HG03039 (cell line): ENCODE measurements at regions not wholly inside any gene's neighbourhood (a gene's known extent, or its start where the extent isn't known, plus 50 kb on each side); places are given as distances from the start of the nearest gene placed in this dataset.

Experiments used
- ATAC-seq: cut with Tn5 transposase; IDR thresholded peaks from one replicate; pipeline ENCODE4 v1.9.1; 2021; ENCODE audit warnings: mild to moderate bottlenecking, moderate library complexity; ENCODE audit not compliant: unreplicated experiment

GRCh38 chr5:85168474-85168873 is 783.8 kb upstream of the EDIL3 start:
- ATAC-seq: no peak

GRCh38 chr5:85170183-85170582 is 785.5 kb upstream of the EDIL3 start:
- no peak for ATAC-seq

- ATAC-seq: no peak
These were observed 788.8 kb upstream of the EDIL3 start for GRCh38 chr5:85173469-85173868.

GRCh38 chr5:85182344-85182743 is 797.7 kb upstream of the EDIL3 start:
- no peak for ATAC-seq

GRCh38 chr5:85204289-85204688 is 819.6 kb upstream of the EDIL3 start:
- ATAC-seq: no peak

DNA sequence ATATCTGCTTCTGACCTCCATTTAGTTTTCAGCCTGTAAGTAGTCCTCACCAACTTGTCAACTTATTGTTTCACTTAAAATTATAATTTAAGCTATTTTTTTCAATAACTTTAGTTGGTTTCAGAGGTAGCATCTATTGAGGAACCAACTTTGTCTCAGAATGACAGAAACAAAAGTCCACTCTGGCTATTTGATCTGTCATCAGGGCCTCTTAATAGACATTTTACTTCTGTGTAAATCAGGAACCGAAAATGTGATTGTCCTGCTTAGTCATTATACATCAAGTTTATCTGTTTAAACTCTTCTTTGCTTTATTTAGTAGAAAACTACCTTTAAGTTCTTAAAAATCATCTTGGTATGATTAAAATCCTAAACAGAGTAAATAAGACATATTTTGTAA is 820.8 kb upstream of the EDIL3 start:
- ATAC-seq: no peak

GRCh38 chr5:85225388-85225787 is 840.7 kb upstream of the EDIL3 start:
- ATAC-seq: no peak

- ATAC-seq: no peak
These were observed 864.5 kb upstream of the EDIL3 start for GRCh38 chr5:85249204-85249603.

DNA sequence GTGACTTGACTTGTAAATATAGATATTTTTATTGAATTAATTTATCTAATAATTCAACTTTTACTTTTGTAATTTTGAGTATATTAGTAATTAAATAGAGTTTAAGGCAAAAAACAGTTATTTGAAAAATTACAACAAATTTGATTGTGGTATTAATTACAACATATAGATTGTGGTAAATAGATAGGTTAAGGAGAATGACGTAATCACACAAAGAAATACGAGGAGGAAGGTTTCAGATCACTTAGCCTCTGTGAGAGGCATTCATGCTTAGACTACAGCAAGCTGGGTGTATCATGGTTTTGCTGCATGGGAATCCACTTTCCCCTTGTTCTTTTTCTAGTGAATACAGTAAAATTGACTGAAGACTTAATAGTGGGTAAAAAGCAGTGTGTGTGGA is 878.4 kb upstream of the EDIL3 start:
- no peak for ATAC-seq

DNA sequence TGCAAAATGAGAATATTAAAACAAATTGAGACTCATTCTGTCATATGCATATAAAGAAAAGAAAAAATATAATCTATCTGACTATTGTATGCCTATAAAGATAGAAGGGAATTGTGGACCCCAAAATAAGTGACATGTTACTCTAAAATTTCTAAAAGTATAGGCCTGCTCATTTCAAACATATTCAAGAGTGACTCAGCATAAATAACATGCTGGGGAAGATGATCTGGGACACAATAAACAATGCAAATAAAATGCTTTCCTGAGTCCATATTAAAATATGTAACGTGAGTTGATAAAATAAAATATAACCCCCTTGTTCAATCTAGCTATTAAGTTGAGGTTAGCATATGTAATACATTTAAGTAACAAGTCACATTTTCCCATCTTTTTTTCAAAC is 882.0 kb upstream of the EDIL3 start:
- ATAC-seq: no peak

GRCh38 chr5:85268194-85268593 is 883.5 kb upstream of the EDIL3 start:
- ATAC-seq: no peak

- peak; percentile 87 for ATAC-seq
These were observed 893.5 kb upstream of the EDIL3 start for GRCh38 chr5:85278193-85278592.

- ATAC-seq: no peak
These were observed 904.2 kb upstream of the EDIL3 start for GRCh38 chr5:85288914-85289313.

DNA sequence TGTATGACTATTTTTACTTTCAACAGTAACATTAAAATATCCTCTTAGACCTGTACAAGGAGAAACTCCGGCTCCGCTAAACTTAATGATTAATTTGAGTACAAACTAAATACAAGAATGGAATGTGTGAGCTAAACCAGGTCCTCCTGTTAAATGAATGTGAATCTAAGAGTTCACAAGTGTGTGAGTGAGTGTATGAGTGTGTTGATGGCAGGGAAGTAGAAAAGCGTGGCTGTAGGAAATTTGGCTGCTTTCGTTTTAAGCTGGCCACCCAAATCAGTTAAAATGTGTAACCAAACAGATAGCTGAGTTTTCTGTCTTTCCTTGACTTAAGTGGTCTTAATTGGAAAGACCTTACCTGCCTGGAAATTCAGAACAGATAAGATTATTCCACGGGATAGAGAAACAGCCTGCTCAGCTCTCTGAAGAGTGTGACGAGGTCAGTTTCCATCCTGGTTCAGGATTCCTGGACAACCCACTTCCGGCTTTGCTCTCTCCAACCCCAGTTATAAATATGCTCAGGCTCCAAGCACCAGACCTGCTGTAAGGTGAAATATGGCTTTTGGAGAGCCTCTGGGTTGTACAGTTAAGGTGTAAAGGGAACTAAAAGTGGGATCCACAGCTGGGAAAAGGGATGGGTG is 908.6 kb upstream of the EDIL3 start:
- ATAC-seq: no peak

- ATAC-seq: no peak
These were observed 919.8 kb upstream of the EDIL3 start for GRCh38 chr5:85304524-85304923.

DNA sequence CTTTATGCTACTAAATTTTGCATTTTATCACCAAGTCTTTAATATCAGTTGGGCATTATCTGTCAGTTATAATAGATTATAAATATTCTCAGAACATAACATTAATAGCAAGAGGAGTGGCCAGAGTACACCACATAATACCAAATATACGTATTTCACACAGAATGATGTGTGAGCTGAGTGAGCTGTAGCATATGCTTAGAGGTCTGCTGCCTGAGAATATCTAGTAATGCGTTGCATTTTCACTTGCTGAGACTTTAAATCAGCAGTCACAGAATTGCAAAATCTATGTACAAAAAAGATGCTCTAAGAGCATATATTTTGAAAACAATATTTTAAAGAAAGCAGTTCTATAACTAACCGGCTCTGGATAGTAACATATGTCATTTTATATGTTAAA is 921.1 kb upstream of the EDIL3 start:
- ATAC-seq: no peak

GRCh38 chr5:85311536-85311935 is 926.9 kb upstream of the EDIL3 start:
- ATAC-seq: no peak

GRCh38 chr5:85320495-85320894 is 935.8 kb upstream of the EDIL3 start:
- no peak for ATAC-seq

GRCh38 chr5:85333276-85333675 is 948.6 kb upstream of the EDIL3 start:
- ATAC-seq: no peak

DNA sequence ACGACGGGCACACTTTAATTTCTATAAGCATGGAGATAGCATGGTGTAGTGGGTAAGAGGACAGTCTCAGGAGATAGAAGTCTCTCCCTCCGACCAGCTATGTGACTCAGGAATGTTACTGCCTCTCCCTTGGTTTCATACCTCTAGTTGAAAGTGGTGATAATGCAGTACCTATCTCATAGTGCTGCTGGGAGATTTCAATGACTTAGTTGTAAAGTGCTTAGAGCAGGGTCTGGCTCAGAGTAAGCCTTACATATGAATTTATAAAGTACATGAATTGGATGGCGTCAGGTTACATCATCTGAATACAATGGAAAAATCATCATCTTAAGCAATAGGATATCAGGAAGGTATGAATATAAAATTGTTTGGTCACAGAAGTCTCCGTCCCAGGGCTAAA is 952.8 kb upstream of the EDIL3 start:
- no peak for ATAC-seq

GRCh38 chr5:85340790-85341189 is 956.1 kb upstream of the EDIL3 start:
- ATAC-seq: no peak

- ATAC-seq: no peak
These were observed 961.1 kb upstream of the EDIL3 start for GRCh38 chr5:85345818-85346217.

- no peak for ATAC-seq
These were observed 972.6 kb upstream of the EDIL3 start for GRCh38 chr5:85357309-85357708.
